ENCODE measurements at regions not wholly inside any gene's neighbourhood (a gene's known extent, or its start where the extent isn't known, plus 50 kb on each side); places are given as distances from the start of the nearest gene placed in this dataset.

DNA sequence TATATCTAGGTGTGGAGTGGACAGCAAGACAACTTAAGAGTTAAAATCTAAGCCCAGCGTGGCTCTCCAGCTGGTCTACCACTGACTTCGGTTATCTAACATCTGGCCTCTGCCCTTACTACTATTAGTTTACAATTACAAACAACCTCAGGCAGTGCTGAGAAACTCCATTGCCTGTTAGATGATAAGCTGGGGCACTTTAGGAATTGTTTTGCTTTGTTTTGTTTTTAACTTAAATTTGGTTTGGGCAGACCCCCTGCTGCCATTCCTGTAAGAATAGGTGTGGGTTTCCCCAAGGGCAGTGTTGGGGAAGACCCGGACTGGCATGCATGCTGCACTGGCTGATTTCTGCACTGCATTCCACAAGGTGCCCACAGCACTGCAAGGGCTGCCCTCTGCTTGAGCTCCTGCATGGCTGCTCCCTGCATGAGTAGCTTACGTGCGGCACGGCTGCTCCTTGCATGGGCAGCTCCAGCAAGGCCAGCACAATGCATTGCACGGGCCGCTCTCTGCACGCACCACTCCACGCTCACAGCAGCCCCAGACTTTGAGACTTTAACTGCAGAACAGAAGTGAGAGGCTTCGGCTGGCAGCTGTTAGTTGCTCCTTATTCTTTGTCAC, 74.2 kb upstream of the SERTAD2 start:
- H3K27ac ChIP-seq = no peak overlapping the region
- no peaks in the 10 kb centered on the region for H3K27me3 ChIP-seq
- H3K4me1 ChIP-seq (ENCODE audit: insufficient read depth) = peaks cover 2% of the 10 kb centered on the region
- no peak for DNase-seq
- no peaks in the 10 kb centered on the region for H3K36me3 ChIP-seq
- no peak for TF ChIP-seq EP300 (IDR thresholded peaks at IDR 0.05)
- TF ChIP-seq POLR2A (IDR thresholded peaks at IDR 0.05) = no peak
- TF ChIP-seq, protein P1, sequence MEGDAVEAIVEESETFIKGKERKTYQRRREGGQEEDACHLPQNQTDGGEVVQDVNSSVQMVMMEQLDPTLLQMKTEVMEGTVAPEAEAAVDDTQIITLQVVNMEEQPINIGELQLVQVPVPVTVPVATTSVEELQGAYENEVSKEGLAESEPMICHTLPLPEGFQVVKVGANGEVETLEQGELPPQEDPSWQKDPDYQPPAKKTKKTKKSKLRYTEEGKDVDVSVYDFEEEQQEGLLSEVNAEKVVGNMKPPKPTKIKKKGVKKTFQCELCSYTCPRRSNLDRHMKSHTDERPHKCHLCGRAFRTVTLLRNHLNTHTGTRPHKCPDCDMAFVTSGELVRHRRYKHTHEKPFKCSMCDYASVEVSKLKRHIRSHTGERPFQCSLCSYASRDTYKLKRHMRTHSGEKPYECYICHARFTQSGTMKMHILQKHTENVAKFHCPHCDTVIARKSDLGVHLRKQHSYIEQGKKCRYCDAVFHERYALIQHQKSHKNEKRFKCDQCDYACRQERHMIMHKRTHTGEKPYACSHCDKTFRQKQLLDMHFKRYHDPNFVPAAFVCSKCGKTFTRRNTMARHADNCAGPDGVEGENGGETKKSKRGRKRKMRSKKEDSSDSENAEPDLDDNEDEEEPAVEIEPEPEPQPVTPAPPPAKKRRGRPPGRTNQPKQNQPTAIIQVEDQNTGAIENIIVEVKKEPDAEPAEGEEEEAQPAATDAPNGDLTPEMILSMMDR (IDR thresholded peaks at IDR 0.05) = no peak
- intact Hi-C loops (cut with DNase I) = loop anchor here in 1 of 4 donors (10.0 kb wide), 1 partner anchor 63 kb away; no protein-coding TSS in a partner anchor
- 74 to 86% (median 84%) methylated on average over 10 of the region's 11 CpGs for WGBS, 3 donors
- H3K4me3 ChIP-seq = no peak overlapping the region
- H3K9me3 ChIP-seq = no peaks in the 10 kb centered on the region

DNA sequence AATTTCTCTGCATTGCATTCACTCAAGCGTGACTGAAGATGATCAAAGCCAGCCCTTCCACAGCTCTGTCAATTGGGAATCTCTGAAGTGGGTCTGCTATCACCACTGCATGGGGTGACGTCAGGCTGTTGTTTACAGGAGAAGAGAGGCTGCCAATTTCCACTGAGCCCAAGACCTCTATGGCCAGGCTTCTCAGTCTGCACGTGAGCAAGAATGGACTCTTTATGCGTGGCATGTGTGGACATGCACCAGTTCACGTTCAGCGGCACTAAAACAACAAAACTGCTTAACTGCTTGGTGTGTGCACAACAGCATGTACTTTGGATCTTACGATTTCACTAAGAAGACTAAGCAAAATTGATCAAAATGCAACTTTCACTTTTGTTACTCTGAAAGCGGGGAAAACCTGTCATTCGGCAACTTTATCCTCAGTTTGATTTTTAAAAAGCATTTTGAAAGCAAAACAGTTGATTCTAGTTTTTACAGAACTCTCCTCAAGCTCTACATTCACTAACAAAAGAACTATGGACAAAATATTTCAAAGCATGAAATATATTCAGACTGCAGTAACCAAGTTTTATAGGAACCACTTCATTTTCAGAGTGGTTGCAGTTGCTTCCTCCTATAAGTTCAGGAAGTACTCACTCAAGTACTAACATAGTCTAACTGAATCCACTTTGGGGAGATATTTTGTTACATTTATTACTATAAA, 77.0 kb upstream of the SERTAD2 start:
- intact Hi-C loops (cut with DNase I) = no loop called here
- Histone ChIP-seq H3K27me3 (no peaks in the 10 kb centered on the region), H3K9me3 (no peaks in the 10 kb centered on the region), H3K36me3 (no peaks in the 10 kb centered on the region), H3K4me1 (ENCODE audit: insufficient read depth) (peaks cover 2% of the 10 kb centered on the region), H3K27ac (peak overlapping the region in 1 of 2 donors; percentile 74), H3K4me3 (peak overlapping the region; percentile 25)
- peak; percentile 19 for TF ChIP-seq POLR2A (IDR thresholded peaks at IDR 0.05)
- TF ChIP-seq, protein P1 (IDR thresholded peaks at IDR 0.05) = no peak
- peak; percentile 8 for TF ChIP-seq EP300 (IDR thresholded peaks at IDR 0.05)
- 5 to 14% (median 10%) methylated on average over 9 of the region's 9 CpGs for WGBS, 3 donors
- DNase-seq = peak; percentile 58 to 75 (median 66)

DNA sequence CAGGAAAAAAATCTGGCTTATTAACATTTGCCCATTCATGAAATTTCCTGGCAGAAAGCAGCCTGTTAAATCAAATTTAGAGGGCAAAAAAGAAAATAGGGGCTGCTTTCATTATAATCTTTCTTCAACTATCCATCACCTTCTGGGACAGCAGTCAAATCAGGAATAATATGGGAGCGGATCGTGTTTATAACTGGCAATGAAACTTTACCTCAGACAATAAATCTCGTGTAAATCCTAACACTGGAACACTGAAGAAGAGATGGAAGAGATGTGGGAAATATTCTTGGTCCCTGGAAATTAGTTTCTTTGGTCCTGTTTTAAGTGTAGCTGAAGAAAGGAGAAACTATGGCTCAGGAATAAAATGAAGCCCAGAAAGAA, 77.5 kb upstream of the SERTAD2 start:
- TF ChIP-seq EP300 (IDR thresholded peaks at IDR 0.05) (no peak), POLR2A (IDR thresholded peaks at IDR 0.05) (no peak)
- TF ChIP-seq, protein P1 (IDR thresholded peaks at IDR 0.05) = no peak
- intact Hi-C loops (cut with DNase I) = no loop called here
- Histone ChIP-seq H3K27ac (peak overlapping the region in 1 of 2 donors; percentile 74), H3K36me3 (no peaks in the 10 kb centered on the region), H3K9me3 (no peaks in the 10 kb centered on the region), H3K4me1 (ENCODE audit: insufficient read depth) (peaks cover 2% of the 10 kb centered on the region), H3K27me3 (no peaks in the 10 kb centered on the region), H3K4me3 (peak overlapping the region; percentile 25)
- 25 to 33% (median 29%) methylated on average over 3 of the region's 3 CpGs for WGBS, 3 donors
- DNase-seq = no peak

DNA sequence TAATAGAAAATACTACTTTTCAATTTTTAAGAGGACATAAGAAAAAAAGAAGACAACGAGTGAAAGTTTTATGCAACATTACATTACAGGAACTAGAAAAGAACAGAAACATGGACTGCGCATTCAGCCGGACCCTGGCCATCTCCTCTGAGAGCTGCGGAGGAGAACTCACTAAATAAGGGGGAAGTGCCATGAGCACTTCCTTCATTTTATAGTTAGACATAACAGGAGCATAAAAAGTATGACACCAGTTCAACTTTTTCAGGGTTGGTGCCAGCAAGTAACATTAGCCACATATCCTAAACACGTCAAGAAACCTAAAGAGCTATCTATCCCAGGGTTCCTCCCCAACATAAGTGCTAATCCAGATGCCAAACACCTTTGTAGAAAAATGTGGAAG, 78.0 kb upstream of the SERTAD2 start:
- Histone ChIP-seq H3K27me3 (no peaks in the 10 kb centered on the region), H3K27ac (peak overlapping the region in 1 of 2 donors; percentile 74), H3K4me1 (ENCODE audit: insufficient read depth) (peaks cover 2% of the 10 kb centered on the region), H3K36me3 (no peaks in the 10 kb centered on the region), H3K4me3 (no peak overlapping the region), H3K9me3 (no peaks in the 10 kb centered on the region)
- no peak for TF ChIP-seq EP300 (IDR thresholded peaks at IDR 0.05)
- TF ChIP-seq POLR2A (IDR thresholded peaks at IDR 0.05) = no peak
- TF ChIP-seq, protein P1 (IDR thresholded peaks at IDR 0.05) = no peak
- intact Hi-C loops (cut with DNase I) = no loop called here
- DNase-seq = no peak
- WGBS, 3 donors = 63 to 88% (median 83%) methylated on average over 5 of the region's 5 CpGs
